Uterus (tissue), 2 donors: ENCODE measurements at regions not wholly inside any gene's neighbourhood (a gene's known extent, or its start where the extent isn't known, plus 50 kb on each side); places are given as distances from the start of the nearest gene placed in this dataset.

Experiments used
- POLR2A ChIP-seq, 2 donors: fragments of 450-650 bp; IDR thresholded peaks; one replicate each; pipeline ENCODE4 v1.6.1; 2016; ENCODE audit warnings: antibody characterized with exemption in 2 of 2, mild to moderate bottlenecking in 1 of 2, moderate library complexity in 1 of 2
- TF ChIP-seq, protein P1 (sequence below), 4 experiments: fragments of 200-600 bp in 2 of 4; fragments of 450-650 bp in 2 of 4; sonication (generic) in 2 of 4; IDR thresholded peaks; one replicate each; pipeline ENCODE4 v1.5.1; 2016 to 2019; ENCODE audit warnings: antibody characterized with exemption in 4 of 4, mild to moderate bottlenecking in 2 of 4, moderate library complexity in 1 of 4

- TF ChIP-seq POLR2A (IDR thresholded peaks at IDR 0.05), result no peak
- TF ChIP-seq, protein P1, sequence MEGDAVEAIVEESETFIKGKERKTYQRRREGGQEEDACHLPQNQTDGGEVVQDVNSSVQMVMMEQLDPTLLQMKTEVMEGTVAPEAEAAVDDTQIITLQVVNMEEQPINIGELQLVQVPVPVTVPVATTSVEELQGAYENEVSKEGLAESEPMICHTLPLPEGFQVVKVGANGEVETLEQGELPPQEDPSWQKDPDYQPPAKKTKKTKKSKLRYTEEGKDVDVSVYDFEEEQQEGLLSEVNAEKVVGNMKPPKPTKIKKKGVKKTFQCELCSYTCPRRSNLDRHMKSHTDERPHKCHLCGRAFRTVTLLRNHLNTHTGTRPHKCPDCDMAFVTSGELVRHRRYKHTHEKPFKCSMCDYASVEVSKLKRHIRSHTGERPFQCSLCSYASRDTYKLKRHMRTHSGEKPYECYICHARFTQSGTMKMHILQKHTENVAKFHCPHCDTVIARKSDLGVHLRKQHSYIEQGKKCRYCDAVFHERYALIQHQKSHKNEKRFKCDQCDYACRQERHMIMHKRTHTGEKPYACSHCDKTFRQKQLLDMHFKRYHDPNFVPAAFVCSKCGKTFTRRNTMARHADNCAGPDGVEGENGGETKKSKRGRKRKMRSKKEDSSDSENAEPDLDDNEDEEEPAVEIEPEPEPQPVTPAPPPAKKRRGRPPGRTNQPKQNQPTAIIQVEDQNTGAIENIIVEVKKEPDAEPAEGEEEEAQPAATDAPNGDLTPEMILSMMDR (IDR thresholded peaks at IDR 0.05), result no peak
Measured at GRCh38 chr14:44576356-44576755, 69.3 kb upstream of the FSCB start.
